Right lobe of liver (tissue), 6 donors: ENCODE measurements at regions not wholly inside any gene's neighbourhood (a gene's known extent, or its start where the extent isn't known, plus 50 kb on each side); places are given as distances from the start of the nearest gene placed in this dataset.

Experiments used
- ATAC-seq, 4 donors: fragments of 200-7000 bp; cut with Tn5 transposase; one replicate each; pipeline ENCODE4 v1.9.1; 2020; ENCODE audit warnings: mild to moderate bottlenecking in 4 of 4, moderate library complexity in 4 of 4
- DNase-seq, 3 donors: peaks; one replicate each; pipeline ENCODE4 v3.0.0-alpha.2; 2020
- H3K27ac ChIP-seq, 3 donors: fragments of 200-600 bp; one replicate each; pipeline ENCODE4 v1.8.0; 2022
- H3K27me3 ChIP-seq, 2 donors: fragments of 200-600 bp; one replicate each; pipeline ENCODE4 v1.8.0; 2022
- H3K36me3 ChIP-seq, 4 donors: fragments of 200-600 bp; sonication (generic) in 1 of 4; one replicate each; pipeline versions ENCODE4 v1.5.1 to v1.8.0; 2017 to 2022; ENCODE audit warnings: control low read depth in 1 of 4
- H3K4me1 ChIP-seq, 4 donors: fragments of 200-600 bp; sonication (generic) in 1 of 4; one replicate each; pipeline versions ENCODE4 v1.5.1 to v1.8.0; 2017 to 2022; ENCODE audit warnings: control low read depth in 1 of 4
- H3K4me3 ChIP-seq, 3 donors: fragments of 200-600 bp; one replicate each; pipeline ENCODE4 v1.8.0; 2022
- H3K9me3 ChIP-seq, 4 donors: fragments of 200-600 bp; sonication (generic) in 1 of 4; one replicate each; pipeline versions ENCODE4 v1.5.1 to v1.8.0; 2017 to 2022; ENCODE audit warnings: control low read depth in 1 of 4
- CTCF ChIP-seq, 4 donors: fragments of 200-600 bp in 3 of 4; fragments of 450-650 bp in 1 of 4; IDR thresholded peaks; one replicate each; pipeline versions ENCODE4 v1.5.1 to v1.8.0; 2016 to 2022; ENCODE audit warnings: antibody characterized with exemption in 4 of 4, mild to moderate bottlenecking in 2 of 4
- POLR2A ChIP-seq: fragments of 450-650 bp; IDR thresholded peaks from one replicate; pipeline ENCODE4 v1.6.1; 2017; ENCODE audit warnings: antibody characterized with exemption, mild to moderate bottlenecking
- WGBS: methylation state at CpG from one replicate; pipeline ENCODE4 v1.1.6; 2018; ENCODE audit warnings: low coverage, low lambda C conversion rate; ENCODE audit not compliant: insufficient coverage; ENCODE audit errors: missing lambda C conversion rate; 5-methylcytosine and 5-hydroxymethylcytosine counted together
- intact Hi-C, 2 donors: fragments of 100-400 bp; cut with DNase I; formaldehyde crosslinking; loops; one replicate each; pipeline versions ENCODE4 v1.11.2 to v1.14.1; 2022
- donor health status: DM: no; HTN: yes; CAD: no.
- donor health status: DM: no; HTN: no; CAD: no.
- donor health status: DM: no; HTN: no; CAD: no.
- donor health status: DM: no; HTN: yes; CAD: no.
- donor health status: DM: no; HTN: yes; CAD: no.

- DNase-seq: no peak
- WGBS: no CpG with 5 or more reads among the region's 6 CpGs
- intact Hi-C loops: no loop called here
Measured at GRCh38 chr20:2244993-2245392, 50.8 kb upstream of the TGM3 start.

GRCh38 chr20:2245637-2246036 is 50.2 kb upstream of the TGM3 start:
- intact Hi-C loops: no loop called here
- no peaks in the 10 kb centered on the region for H3K9me3 ChIP-seq
- no peaks in the 10 kb centered on the region for H3K4me1 ChIP-seq
- H3K27me3 ChIP-seq: no peaks in the 10 kb centered on the region
- TF ChIP-seq POLR2A (no peak), CTCF (IDR thresholded peaks at IDR 0.05) (no peak)
- DNase-seq (no peak), ATAC-seq (no peak)
- H3K4me3 ChIP-seq: no peak overlapping the region
- 20% methylated on average over 1 of the region's 1 CpG for WGBS
- H3K27ac ChIP-seq: no peak overlapping the region
- no peaks in the 10 kb centered on the region for H3K36me3 ChIP-seq

More at GRCh38 chr20:2244993-2245392, 50.8 kb upstream of the TGM3 start:
- Histone ChIP-seq H3K36me3 (no peaks in the 10 kb centered on the region), H3K4me3 (no peak overlapping the region), H3K27me3 (no peaks in the 10 kb centered on the region), H3K9me3 (no peaks in the 10 kb centered on the region), H3K4me1 (no peaks in the 10 kb centered on the region), H3K27ac (no peak overlapping the region)
- no peak for TF ChIP-seq CTCF (IDR thresholded peaks at IDR 0.05)
- peak in 3 of 4 donors; percentile 28 to 52 (median 51) for ATAC-seq
